DOHH2 (cell line): ENCODE measurements at regions not wholly inside any gene's neighbourhood (a gene's known extent, or its start where the extent isn't known, plus 50 kb on each side); places are given as distances from the start of the nearest gene placed in this dataset.

Experiments used
- H3F3A ChIP-seq: fragments of 200-600 bp; sonication (generic), shearing (Covaris generic); 2 replicates; pipeline ENCODE4 v1.6.0; 2016; ENCODE audit warnings: antibody characterized with exemption, mild to moderate bottlenecking; ENCODE audit not compliant: control insufficient read depth, insufficient read depth
- H3K27ac ChIP-seq: fragments of 200-600 bp; sonication (generic); 2 replicates; pipeline ENCODE4 v1.5.1; 2014; ENCODE audit warnings: low read depth, mild to moderate bottlenecking, low read length, moderate library complexity
- H3K27me3 ChIP-seq: fragments of 200-600 bp; sonication (generic); 2 replicates; pipeline ENCODE4 v1.6.1; 2014; ENCODE audit warnings: mild to moderate bottlenecking, low read length, mixed read lengths; ENCODE audit not compliant: control insufficient read depth
- H3K36me3 ChIP-seq: fragments of 200-600 bp; sonication (generic); 2 replicates; pipeline ENCODE4 v1.6.1; 2014; ENCODE audit warnings: mild to moderate bottlenecking, low read length, moderate library complexity, mixed read lengths; ENCODE audit not compliant: control insufficient read depth
- H3K4me1 ChIP-seq: fragments of 200-600 bp; sonication (generic); 2 replicates; pipeline ENCODE4 v1.6.1; 2014; ENCODE audit warnings: mild to moderate bottlenecking, low read length, mixed read lengths; ENCODE audit not compliant: control insufficient read depth
- H3K4me2 ChIP-seq: fragments of 200-600 bp; sonication (generic); 2 replicates; pipeline ENCODE4 v1.6.0; 2014; ENCODE audit warnings: mild to moderate bottlenecking, low read length, moderate library complexity
- H3K4me3 ChIP-seq: fragments of 200-600 bp; sonication (generic); 2 replicates; pipeline ENCODE4 v1.5.1; 2014; ENCODE audit warnings: mild to moderate bottlenecking, low read length, mixed read lengths
- H3K79me2 ChIP-seq: fragments of 200-600 bp; sonication (generic); 2 replicates; pipeline ENCODE4 v1.6.1; 2014; ENCODE audit warnings: mild to moderate bottlenecking, low read length, mixed read lengths; ENCODE audit not compliant: control insufficient read depth
- H3K9me2 ChIP-seq: fragments of 200-600 bp; sonication (generic); replicated peaks from 2 replicates; pipeline ENCODE4 v1.6.1; 2014; ENCODE audit warnings: mild to moderate bottlenecking, low read length, mixed read lengths; ENCODE audit not compliant: control insufficient read depth
- H3K9me3 ChIP-seq: fragments of 200-600 bp; sonication (generic); 2 replicates; pipeline ENCODE4 v1.6.1; 2014; ENCODE audit warnings: antibody characterized with exemption, low read length, mixed read lengths; ENCODE audit not compliant: control insufficient read depth, insufficient read depth
- H4K20me1 ChIP-seq: fragments of 200-600 bp; sonication (generic); 2 replicates; pipeline ENCODE4 v1.6.0; 2014; ENCODE audit warnings: low read depth, mild to moderate bottlenecking, antibody characterized with exemption, low read length, moderate library complexity; ENCODE audit not compliant: control insufficient read depth, insufficient read depth
- CTCF ChIP-seq: fragments of 200-600 bp; sonication (generic); IDR thresholded peaks from one replicate; pipeline ENCODE4 v1.5.1; 2014; ENCODE audit warnings: antibody characterized with exemption, mild to moderate bottlenecking, low read depth, low read length; ENCODE audit not compliant: poor library complexity, severe bottlenecking
- EZH2phosphoT487 ChIP-seq: fragments of 200-600 bp; sonication (generic); IDR thresholded peaks from 2 replicates; pipeline ENCODE4 v1.6.1; 2017; ENCODE audit warnings: borderline replicate concordance, mild to moderate bottlenecking, antibody characterized with exemption, low read length, moderate library complexity, mixed read lengths

GRCh38 chr5:60340965-60341471 lies 358.9 kb downstream of the DEPDC1B start:
- Histone ChIP-seq H3K27ac (no peak overlapping the region), H3K79me2 (no peaks in the 10 kb centered on the region), H3K9me3 (no peaks in the 10 kb centered on the region), H3K27me3 (0 out of 2 replicates have a peak, but pooled peaks cover 5% of the 10 kb centered on the region), H3K4me2 (no peak overlapping the region), H3K4me1 (no peaks in the 10 kb centered on the region), H3F3A (no peaks in the 10 kb centered on the region), H4K20me1 (no peaks in the 10 kb centered on the region), H3K9me2 (no peaks in the 10 kb centered on the region), H3K4me3 (no peak overlapping the region), H3K36me3 (no peaks in the 10 kb centered on the region)
- TF ChIP-seq EZH2phosphoT487 (no peak), CTCF (no peak)

- Histone ChIP-seq H3K4me1 (no peaks in the 10 kb centered on the region), H3K79me2 (no peaks in the 10 kb centered on the region), H4K20me1 (no peaks in the 10 kb centered on the region), H3K4me2 (no peak overlapping the region), H3F3A (no peaks in the 10 kb centered on the region), H3K4me3 (no peak overlapping the region), H3K27me3 (0 out of 2 replicates have a peak, but pooled peaks cover 5% of the 10 kb centered on the region), H3K9me2 (no peaks in the 10 kb centered on the region), H3K27ac (no peak overlapping the region), H3K9me3 (no peaks in the 10 kb centered on the region), H3K36me3 (no peaks in the 10 kb centered on the region)
- TF ChIP-seq EZH2phosphoT487 (no peak), CTCF (no peak)
These were observed 359.6 kb downstream of the DEPDC1B start for GRCh38 chr5:60340326-60340725.

GRCh38 chr5:60339691-60340201 lies 360.2 kb downstream of the DEPDC1B start:
- Histone ChIP-seq H3F3A (no peaks in the 10 kb centered on the region), H3K27me3 (0 out of 2 replicates have a peak, but pooled peaks cover 5% of the 10 kb centered on the region), H3K4me2 (no peak overlapping the region), H4K20me1 (no peaks in the 10 kb centered on the region), H3K9me2 (no peaks in the 10 kb centered on the region), H3K27ac (no peak overlapping the region), H3K4me3 (no peak overlapping the region), H3K4me1 (no peaks in the 10 kb centered on the region), H3K79me2 (no peaks in the 10 kb centered on the region), H3K9me3 (no peaks in the 10 kb centered on the region), H3K36me3 (no peaks in the 10 kb centered on the region)
- TF ChIP-seq EZH2phosphoT487, result no peak
- no peak for TF ChIP-seq CTCF
